Muscle layer of colon (tissue), 2 donors: ENCODE measurements at regions not wholly inside any gene's neighbourhood (a gene's known extent, or its start where the extent isn't known, plus 50 kb on each side); places are given as distances from the start of the nearest gene placed in this dataset.
"Not testable (repeated sequence)": the region's sequence is repeated elsewhere in the genome, so short reads cannot be mapped to it uniquely, and the experiment has no call there.

Source experiments
- H3K27ac ChIP-seq: one replicate; pipeline ENCODE4 v1.7.0; 2013; ENCODE audit warnings: low read depth, mild to moderate bottlenecking, low read length, moderate library complexity
- H3K27me3 ChIP-seq, 2 donors: one replicate each; pipeline ENCODE4 v1.7.0; 2013; ENCODE audit warnings: low read length in 2 of 2, mild to moderate bottlenecking in 2 of 2; ENCODE audit not compliant: insufficient read depth in 2 of 2, control insufficient read depth in 1 of 2
- H3K36me3 ChIP-seq: one replicate; pipeline ENCODE4 v1.7.0; 2013; ENCODE audit warnings: mild to moderate bottlenecking, low read length; ENCODE audit not compliant: insufficient read depth
- H3K4me1 ChIP-seq: one replicate; pipeline ENCODE4 v1.7.0; 2013; ENCODE audit warnings: mild to moderate bottlenecking, low read length; ENCODE audit not compliant: insufficient read depth
- H3K4me3 ChIP-seq, 2 donors: one replicate each; pipeline ENCODE4 v1.7.0; 2013; ENCODE audit warnings: low read length in 2 of 2, low read depth in 1 of 2, mild to moderate bottlenecking in 1 of 2, moderate library complexity in 1 of 2
- H3K9ac ChIP-seq: one replicate; pipeline ENCODE4 v1.7.0; 2013; ENCODE audit warnings: low read length
- H3K9me3 ChIP-seq: one replicate; pipeline ENCODE4 v1.7.0; 2013; ENCODE audit warnings: mild to moderate bottlenecking, low read length
- donor health status: abdominal sarcoma.
- donor health status: Adenocarcinoma of cecum.

- H3K27me3 ChIP-seq, H3K36me3 ChIP-seq, H3K9ac ChIP-seq, H3K4me1 ChIP-seq, H3K9me3 ChIP-seq, H3K27ac ChIP-seq: not testable (repeated sequence)
- peak overlapping the region; percentile 21 to 41 for H3K4me3 ChIP-seq
Measured at GRCh38 chr7:150049012-150049655, 175.4 kb downstream of the ATP6V0E2 start.

GRCh38 chr7:150053396-150053795, 179.6 kb downstream of the ATP6V0E2 start:
- not testable (repeated sequence) for H3K36me3 ChIP-seq, H3K27me3 ChIP-seq, H3K27ac ChIP-seq, H3K9me3 ChIP-seq, H3K9ac ChIP-seq, H3K4me1 ChIP-seq, H3K4me3 ChIP-seq

GRCh38 chr7:150054242-150054641, 180.5 kb downstream of the ATP6V0E2 start:
- H3K4me1 ChIP-seq, H3K9me3 ChIP-seq, H3K27me3 ChIP-seq, H3K27ac ChIP-seq, H3K36me3 ChIP-seq, H3K4me3 ChIP-seq, H3K9ac ChIP-seq: not testable (repeated sequence)

GRCh38 chr7:150060259-150061221, 186.8 kb downstream of the ATP6V0E2 start:
- H3K9ac ChIP-seq, H3K4me1 ChIP-seq, H3K36me3 ChIP-seq, H3K4me3 ChIP-seq, H3K27ac ChIP-seq, H3K9me3 ChIP-seq, H3K27me3 ChIP-seq: not testable (repeated sequence)

GRCh38 chr7:150063195-150063594, 189.4 kb downstream of the ATP6V0E2 start:
- not testable (repeated sequence) for H3K4me3 ChIP-seq, H3K27ac ChIP-seq, H3K9ac ChIP-seq, H3K9me3 ChIP-seq, H3K4me1 ChIP-seq, H3K27me3 ChIP-seq, H3K36me3 ChIP-seq

GRCh38 chr7:150069555-150070313, 196.0 kb downstream of the ATP6V0E2 start:
- not testable (repeated sequence) for H3K9me3 ChIP-seq, H3K4me3 ChIP-seq, H3K9ac ChIP-seq, H3K36me3 ChIP-seq, H3K27ac ChIP-seq, H3K4me1 ChIP-seq, H3K27me3 ChIP-seq

GRCh38 chr7:150077543-150077942, 203.8 kb downstream of the ATP6V0E2 start:
- H3K9me3 ChIP-seq, H3K4me1 ChIP-seq, H3K27me3 ChIP-seq, H3K27ac ChIP-seq, H3K4me3 ChIP-seq, H3K36me3 ChIP-seq, H3K9ac ChIP-seq: not testable (repeated sequence)

- H3K27ac ChIP-seq, H3K9me3 ChIP-seq, H3K9ac ChIP-seq, H3K4me3 ChIP-seq, H3K4me1 ChIP-seq, H3K36me3 ChIP-seq, H3K27me3 ChIP-seq: not testable (repeated sequence)
Measured at GRCh38 chr7:150081865-150082264, 208.1 kb downstream of the ATP6V0E2 start.

GRCh38 chr7:150084724-150085123, 211.0 kb downstream of the ATP6V0E2 start:
- not testable (repeated sequence) for H3K27ac ChIP-seq, H3K9me3 ChIP-seq, H3K4me1 ChIP-seq, H3K36me3 ChIP-seq, H3K4me3 ChIP-seq, H3K9ac ChIP-seq, H3K27me3 ChIP-seq

GRCh38 chr7:150087478-150087877, 213.7 kb downstream of the ATP6V0E2 start:
- H3K9ac ChIP-seq, H3K4me1 ChIP-seq, H3K4me3 ChIP-seq, H3K27ac ChIP-seq, H3K27me3 ChIP-seq, H3K9me3 ChIP-seq, H3K36me3 ChIP-seq: not testable (repeated sequence)

- not testable (repeated sequence) for H3K9me3 ChIP-seq, H3K9ac ChIP-seq, H3K27me3 ChIP-seq, H3K36me3 ChIP-seq, H3K4me1 ChIP-seq, H3K27ac ChIP-seq, H3K4me3 ChIP-seq
Measured at GRCh38 chr7:150089139-150089538, 215.4 kb downstream of the ATP6V0E2 start.
